ENCODE measurements at regions not wholly inside any gene's neighbourhood (a gene's known extent, or its start where the extent isn't known, plus 50 kb on each side); places are given as distances from the start of the nearest gene placed in this dataset.

DNA sequence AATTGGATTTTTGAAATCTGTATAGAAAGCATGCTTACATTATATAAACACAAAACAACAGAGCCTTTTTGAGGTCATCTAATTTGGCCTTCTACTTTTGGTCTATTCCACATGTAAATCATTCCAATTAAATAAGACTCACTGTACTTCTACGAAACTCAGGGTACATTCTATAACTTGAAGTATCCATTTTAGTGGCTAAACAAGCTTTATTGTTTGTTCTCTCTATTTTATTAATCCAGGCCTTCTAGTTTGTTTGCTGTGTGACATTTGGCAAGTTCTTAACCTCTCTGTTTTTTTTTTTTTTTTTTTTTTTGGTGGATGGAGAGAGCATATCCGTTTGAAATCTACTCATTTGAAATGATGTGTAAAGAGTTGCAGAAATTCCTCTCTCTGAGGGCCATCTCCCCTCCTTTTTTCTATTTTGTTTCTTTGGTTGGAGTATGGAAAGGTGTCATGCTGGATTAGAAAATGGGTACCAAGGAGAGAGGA, 58.1 kb upstream of the C12orf71 start:
- Histone ChIP-seq H2AFZ (ENCODE audit: low read depth, low read length) (no peak overlapping the region), H3K4me3 (replicated peaks in 1 of 3; ENCODE audit: insufficient read depth in 1 of 3, low read depth in 1 of 3, low read length in 3 of 3) (no peak overlapping the region), H3K9ac (replicated peaks; ENCODE audit: extremely low read depth, insufficient read depth, low read length) (no peak overlapping the region), H3K79me2 (ENCODE audit: control insufficient read depth, insufficient read depth, low read length) (no peaks in the 10 kb centered on the region), H3K27me3 (ENCODE audit: control insufficient read depth in 2 of 2, insufficient read depth in 2 of 2, low read length in 2 of 2) (no peaks in the 10 kb centered on the region), H3K4me1 (ENCODE audit: control insufficient read depth, extremely low read depth, insufficient read depth, low read length) (peaks cover 2% of the 10 kb centered on the region), H3K4me2 (ENCODE audit: insufficient read depth, low read length) (no peak overlapping the region), H3K27ac (ENCODE audit: insufficient read depth, low read depth, low read length) (no peak overlapping the region), H3K36me3 (ENCODE audit: control insufficient read depth in 2 of 2, extremely low read depth in 1 of 2, insufficient read depth in 2 of 2, low read length in 2 of 2) (no peaks in the 10 kb centered on the region), H3K9me3 (replicated peaks; ENCODE audit: control insufficient read depth, insufficient read depth, low read length) (no peaks in the 10 kb centered on the region), H3K9me1 (replicated peaks; ENCODE audit: control insufficient read depth, extremely low read depth, insufficient read depth, low read length) (no peaks in the 10 kb centered on the region), H4K20me1 (replicated peaks; ENCODE audit: control insufficient read depth, extremely low read depth, insufficient read depth, low read length) (no peaks in the 10 kb centered on the region)
- intact Hi-C loops (cut with micrococcal nuclease) (loop anchor here (5.0 kb wide), 2 partner anchors 102 to 152 kb away; partner anchors contain the start of gene STK38L), dilution Hi-C loops (cut with MboI; ENCODE audit: extremely low pct_ligation_motif_present, low sequenced_read_pairs) (no loop called here)
- DNase-seq (ENCODE audit: low read depth, low spot score) (no peak), FAIRE-seq (no peak)
- ChIA-PET POLR2A (no interaction called here), CTCF (interaction anchor here (2.4 to 3.1 kb wide), 2 partner anchors 125 to 166 kb away, joined by 18 to 28 read pairs; no protein-coding TSS in a partner anchor)
- no TSS peak for BruUV-seq (replicated peaks)
- no peak for TF ChIP-seq JUN (IDR thresholded peaks at IDR 0.05; ENCODE audit: borderline replicate concordance, insufficient read depth, insufficient read length, low read depth)

- no peak overlapping the region for H3K27ac ChIP-seq (ENCODE audit: insufficient read depth, low read depth, low read length)
- no peaks in the 10 kb centered on the region for H3K36me3 ChIP-seq (ENCODE audit: control insufficient read depth in 2 of 2, extremely low read depth in 1 of 2, insufficient read depth in 2 of 2, low read length in 2 of 2)
- H4K20me1 ChIP-seq (replicated peaks; ENCODE audit: control insufficient read depth, extremely low read depth, insufficient read depth, low read length): no peaks in the 10 kb centered on the region
- dilution Hi-C loops (cut with MboI; ENCODE audit: extremely low pct_ligation_motif_present, low sequenced_read_pairs): no loop called here
- H2AFZ ChIP-seq (ENCODE audit: low read depth, low read length): no peak overlapping the region
- intact Hi-C loops (cut with micrococcal nuclease): loop anchor here (1.0 to 5.0 kb wide), 6 partner anchors 100 to 243 kb away; partner anchors contain the start of gene STK38L
- no peak overlapping the region for H3K4me2 ChIP-seq (ENCODE audit: insufficient read depth, low read length)
- CTCF ChIA-PET: interaction anchor here (0.7 to 3.1 kb wide), 5 partner anchors 70 to 164 kb away, joined by 3 to 28 read pairs (median 8); no protein-coding TSS in a partner anchor
- FAIRE-seq (peak; percentile 81), DNase-seq (ENCODE audit: low read depth, low spot score) (peak; percentile 83)
- peaks cover 2% of the 10 kb centered on the region for H3K4me1 ChIP-seq (ENCODE audit: control insufficient read depth, extremely low read depth, insufficient read depth, low read length)
- no peaks in the 10 kb centered on the region for H3K9me3 ChIP-seq (replicated peaks; ENCODE audit: control insufficient read depth, insufficient read depth, low read length)
- BruUV-seq (replicated peaks): no TSS peak
- no peak overlapping the region for H3K9ac ChIP-seq (replicated peaks; ENCODE audit: extremely low read depth, insufficient read depth, low read length)
- H3K27me3 ChIP-seq (ENCODE audit: control insufficient read depth in 2 of 2, insufficient read depth in 2 of 2, low read length in 2 of 2): no peaks in the 10 kb centered on the region
- H3K4me3 ChIP-seq (replicated peaks in 1 of 3; ENCODE audit: insufficient read depth in 1 of 3, low read depth in 1 of 3, low read length in 3 of 3): no peak overlapping the region
- H3K9me1 ChIP-seq (replicated peaks; ENCODE audit: control insufficient read depth, extremely low read depth, insufficient read depth, low read length): no peaks in the 10 kb centered on the region
- POLR2A ChIA-PET: no interaction called here
- no peaks in the 10 kb centered on the region for H3K79me2 ChIP-seq (ENCODE audit: control insufficient read depth, insufficient read depth, low read length)
- TF ChIP-seq POLR2AphosphoS5 (IDR thresholded peaks at IDR 0.05; ENCODE audit: insufficient read depth, low read depth, low read length): no peak
- TF ChIP-seq, protein P1, sequence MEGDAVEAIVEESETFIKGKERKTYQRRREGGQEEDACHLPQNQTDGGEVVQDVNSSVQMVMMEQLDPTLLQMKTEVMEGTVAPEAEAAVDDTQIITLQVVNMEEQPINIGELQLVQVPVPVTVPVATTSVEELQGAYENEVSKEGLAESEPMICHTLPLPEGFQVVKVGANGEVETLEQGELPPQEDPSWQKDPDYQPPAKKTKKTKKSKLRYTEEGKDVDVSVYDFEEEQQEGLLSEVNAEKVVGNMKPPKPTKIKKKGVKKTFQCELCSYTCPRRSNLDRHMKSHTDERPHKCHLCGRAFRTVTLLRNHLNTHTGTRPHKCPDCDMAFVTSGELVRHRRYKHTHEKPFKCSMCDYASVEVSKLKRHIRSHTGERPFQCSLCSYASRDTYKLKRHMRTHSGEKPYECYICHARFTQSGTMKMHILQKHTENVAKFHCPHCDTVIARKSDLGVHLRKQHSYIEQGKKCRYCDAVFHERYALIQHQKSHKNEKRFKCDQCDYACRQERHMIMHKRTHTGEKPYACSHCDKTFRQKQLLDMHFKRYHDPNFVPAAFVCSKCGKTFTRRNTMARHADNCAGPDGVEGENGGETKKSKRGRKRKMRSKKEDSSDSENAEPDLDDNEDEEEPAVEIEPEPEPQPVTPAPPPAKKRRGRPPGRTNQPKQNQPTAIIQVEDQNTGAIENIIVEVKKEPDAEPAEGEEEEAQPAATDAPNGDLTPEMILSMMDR (IDR thresholded peaks at IDR 0.05; ENCODE audit: extremely low read depth in 1 of 2, insufficient read depth in 1 of 2, low read depth in 1 of 2, low read length in 2 of 2): peak; percentile 79 to 86
- no peak for TF ChIP-seq FOS (IDR thresholded peaks at IDR 0.05; ENCODE audit: borderline replicate concordance, insufficient read depth, low read length)
- TF ChIP-seq EZH2 (IDR thresholded peaks at IDR 0.05; ENCODE audit: borderline replicate concordance, low read depth, low read length, severe bottlenecking): no peak
Observed at GRCh38 chr12:27142101-27142721, 59.8 kb upstream of the C12orf71 start.

Measured in endothelial cell of umbilical vein (primary cell).